Smooth muscle cell (in vitro differentiated cells): ENCODE measurements at regions not wholly inside any gene's neighbourhood (a gene's known extent, or its start where the extent isn't known, plus 50 kb on each side); places are given as distances from the start of the nearest gene placed in this dataset.

Source experiments
- DNase-seq: peaks from one replicate; lab custom pipeline; 2025; ENCODE audit not compliant: unreplicated experiment; lab: John Stamatoyannopoulos, UW
- H2AFZ ChIP-seq: fragments of 200-600 bp; sonication (generic); 2 replicates; pipeline ENCODE4 v1.6.0; 2016; ENCODE audit warnings: antibody characterized with exemption, low read depth, mild to moderate bottlenecking
- H3F3A ChIP-seq: fragments of 200-600 bp; sonication (generic); 2 replicates; pipeline ENCODE4 v1.6.0; 2017; ENCODE audit warnings: antibody characterized with exemption, low read depth
- H3K27ac ChIP-seq: fragments of 200-600 bp; sonication (generic); 2 replicates; pipeline ENCODE4 v1.5.1; 2016; ENCODE audit warnings: low read depth, mild to moderate bottlenecking
- H3K27me3 ChIP-seq: fragments of 200-600 bp; sonication (generic); 2 replicates; pipeline ENCODE4 v1.6.1; 2016; ENCODE audit warnings: low read depth, mild to moderate bottlenecking
- H3K36me3 ChIP-seq: fragments of 200-600 bp; sonication (generic); 2 replicates; pipeline ENCODE4 v1.5.1; 2016; ENCODE audit warnings: low read depth
- H3K4me1 ChIP-seq: fragments of 200-600 bp; sonication (generic); 2 replicates; pipeline ENCODE4 v1.5.1; 2016; ENCODE audit warnings: low read depth
- H3K4me2 ChIP-seq: fragments of 200-600 bp; sonication (generic); 2 replicates; pipeline ENCODE4 v1.6.0; 2016; ENCODE audit warnings: mild to moderate bottlenecking
- H3K4me3 ChIP-seq: fragments of 200-600 bp; sonication (generic); 2 replicates; pipeline ENCODE4 v1.5.1; 2016; ENCODE audit warnings: mild to moderate bottlenecking
- H3K79me2 ChIP-seq: fragments of 200-600 bp; sonication (generic); 2 replicates; pipeline ENCODE4 v1.6.0; 2016; ENCODE audit warnings: low read depth, mild to moderate bottlenecking
- H3K9ac ChIP-seq: fragments of 200-600 bp; sonication (generic); 2 replicates; pipeline ENCODE4 v1.6.0; 2016; ENCODE audit warnings: low read depth
- H3K9me3 ChIP-seq: fragments of 200-600 bp; sonication (generic); replicated peaks from 2 replicates; pipeline ENCODE4 v1.5.1; 2016; ENCODE audit warnings: low read depth
- H4K20me1 ChIP-seq: fragments of 200-600 bp; sonication (generic); 2 replicates; pipeline ENCODE4 v1.6.0; 2016; ENCODE audit warnings: low read depth
- WGBS: methylation state at CpG from one replicate; pipeline ENCODE4 v1.1.7; 2016; ENCODE audit warnings: low lambda C conversion rate; 5-methylcytosine and 5-hydroxymethylcytosine counted together
- TF ChIP-seq, protein P1 (sequence below): fragments of 200-600 bp; sonication (generic); IDR thresholded peaks from 2 replicates; pipeline ENCODE4 v1.5.1; 2017; ENCODE audit warnings: borderline replicate concordance, mild to moderate bottlenecking, antibody characterized with exemption; ENCODE audit not compliant: insufficient read depth, poor library complexity, severe bottlenecking

GRCh38 chr3:159219231-159219630 is 417.4 kb downstream of the MFSD1 start:
- H3K27me3 ChIP-seq = peaks cover 11% of the 10 kb centered on the region
- no peaks in the 10 kb centered on the region for H3K9me3 ChIP-seq
- no peaks in the 10 kb centered on the region for H3F3A ChIP-seq
- TF ChIP-seq, protein P1, sequence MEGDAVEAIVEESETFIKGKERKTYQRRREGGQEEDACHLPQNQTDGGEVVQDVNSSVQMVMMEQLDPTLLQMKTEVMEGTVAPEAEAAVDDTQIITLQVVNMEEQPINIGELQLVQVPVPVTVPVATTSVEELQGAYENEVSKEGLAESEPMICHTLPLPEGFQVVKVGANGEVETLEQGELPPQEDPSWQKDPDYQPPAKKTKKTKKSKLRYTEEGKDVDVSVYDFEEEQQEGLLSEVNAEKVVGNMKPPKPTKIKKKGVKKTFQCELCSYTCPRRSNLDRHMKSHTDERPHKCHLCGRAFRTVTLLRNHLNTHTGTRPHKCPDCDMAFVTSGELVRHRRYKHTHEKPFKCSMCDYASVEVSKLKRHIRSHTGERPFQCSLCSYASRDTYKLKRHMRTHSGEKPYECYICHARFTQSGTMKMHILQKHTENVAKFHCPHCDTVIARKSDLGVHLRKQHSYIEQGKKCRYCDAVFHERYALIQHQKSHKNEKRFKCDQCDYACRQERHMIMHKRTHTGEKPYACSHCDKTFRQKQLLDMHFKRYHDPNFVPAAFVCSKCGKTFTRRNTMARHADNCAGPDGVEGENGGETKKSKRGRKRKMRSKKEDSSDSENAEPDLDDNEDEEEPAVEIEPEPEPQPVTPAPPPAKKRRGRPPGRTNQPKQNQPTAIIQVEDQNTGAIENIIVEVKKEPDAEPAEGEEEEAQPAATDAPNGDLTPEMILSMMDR = no peak
- H3K4me3 ChIP-seq = no peak overlapping the region
- no peak overlapping the region for H3K27ac ChIP-seq
- 88% methylated on average over 3 of the region's 3 CpGs for WGBS
- no peaks in the 10 kb centered on the region for H3K4me1 ChIP-seq
- H3K9ac ChIP-seq = no peak overlapping the region
- no peaks in the 10 kb centered on the region for H3K79me2 ChIP-seq
- no peaks in the 10 kb centered on the region for H3K36me3 ChIP-seq
- no peak for DNase-seq
- H3K4me2 ChIP-seq = no peak overlapping the region
- H4K20me1 ChIP-seq = no peaks in the 10 kb centered on the region
- H2AFZ ChIP-seq = no peak overlapping the region

DNA sequence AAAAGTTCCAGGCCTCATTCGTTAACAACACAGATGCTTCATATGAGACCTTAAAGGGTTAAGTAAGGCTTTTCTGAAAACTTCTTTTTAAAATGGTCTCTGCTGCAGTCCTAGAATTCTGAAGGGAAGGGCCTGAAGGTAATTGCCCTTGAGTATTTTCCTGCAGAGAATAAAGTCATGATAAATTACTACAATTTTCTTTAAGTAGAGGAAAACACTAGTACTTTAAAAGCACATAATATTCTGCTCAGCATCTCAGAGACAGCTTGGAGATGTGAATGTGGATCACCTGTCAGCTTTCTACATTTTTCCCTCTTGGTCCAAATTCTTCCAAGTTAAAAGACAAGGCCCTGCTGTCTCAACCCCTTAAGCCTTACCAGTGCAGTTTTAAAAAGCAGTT is 419.5 kb downstream of the MFSD1 start:
- TF ChIP-seq, protein P1 = no peak
- Histone ChIP-seq H3K4me1 (no peaks in the 10 kb centered on the region), H3K9ac (no peak overlapping the region), H3K79me2 (no peaks in the 10 kb centered on the region), H3K9me3 (no peaks in the 10 kb centered on the region), H3K4me3 (no peak overlapping the region), H3K36me3 (no peaks in the 10 kb centered on the region), H2AFZ (no peak overlapping the region), H3K4me2 (no peak overlapping the region), H3K27ac (no peak overlapping the region), H3F3A (no peaks in the 10 kb centered on the region), H3K27me3 (peaks cover 16% of the 10 kb centered on the region), H4K20me1 (no peaks in the 10 kb centered on the region)
- WGBS = 87% methylated on average over 1 of the region's 1 CpG
- DNase-seq = no peak

DNA sequence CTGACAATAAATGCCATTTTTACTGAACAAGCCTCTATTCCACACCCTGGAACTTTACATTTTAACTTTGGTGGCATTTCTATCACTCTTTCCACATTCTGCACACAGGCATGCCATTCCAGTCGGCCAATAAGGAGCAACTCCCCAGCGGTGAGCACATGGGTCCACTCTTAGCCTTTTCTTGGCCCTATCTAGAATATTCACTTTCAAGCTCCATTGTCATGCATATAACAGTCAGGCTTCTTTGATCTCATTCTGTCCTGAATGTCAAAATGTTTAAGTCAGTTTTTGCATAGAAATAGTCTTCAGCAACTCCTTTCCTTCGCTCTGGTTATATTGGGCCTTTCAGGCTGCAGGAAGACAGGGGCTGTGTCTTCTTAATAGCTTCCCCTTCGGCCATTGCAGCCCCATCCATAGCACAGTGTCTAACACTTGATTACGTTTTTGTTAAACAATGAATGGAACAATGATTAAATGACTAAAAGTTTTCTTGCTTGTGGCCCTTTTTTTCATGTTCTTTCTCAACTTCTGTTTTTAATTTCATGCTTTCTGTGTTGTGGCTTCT is 427.3 kb downstream of the MFSD1 start:
- Histone ChIP-seq H3K9me3 (no peaks in the 10 kb centered on the region), H3K4me3 (no peak overlapping the region), H3K79me2 (no peaks in the 10 kb centered on the region), H3K27me3 (peaks cover 6% of the 10 kb centered on the region), H3K36me3 (no peaks in the 10 kb centered on the region), H3K27ac (no peak overlapping the region), H3F3A (no peaks in the 10 kb centered on the region), H3K9ac (no peak overlapping the region), H3K4me2 (no peak overlapping the region), H4K20me1 (no peaks in the 10 kb centered on the region), H2AFZ (no peak overlapping the region), H3K4me1 (no peaks in the 10 kb centered on the region)
- TF ChIP-seq, protein P1 = no peak
- 87% methylated on average over 5 of the region's 5 CpGs for WGBS
- DNase-seq = no peak

DNA sequence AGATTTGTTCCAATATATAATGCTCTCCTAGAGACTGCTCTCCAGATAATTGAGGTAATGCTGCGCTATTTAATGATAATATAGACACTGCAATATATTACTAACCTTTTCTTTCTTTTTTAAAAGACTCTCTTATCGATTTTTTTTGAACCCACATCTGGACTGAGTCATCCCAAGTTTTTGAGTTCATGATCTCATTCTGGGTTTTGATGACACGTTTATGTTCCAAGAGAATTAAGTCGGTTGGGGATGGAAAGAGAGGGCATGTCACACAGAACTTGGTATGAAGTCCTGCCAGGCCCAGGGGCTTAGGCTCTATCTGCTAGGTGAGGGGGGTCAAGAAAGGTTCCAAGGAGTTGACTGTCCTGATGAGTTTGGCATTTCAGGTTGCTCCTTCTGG is 431.1 kb downstream of the MFSD1 start:
- H3K9ac ChIP-seq = no peak overlapping the region
- TF ChIP-seq, protein P1 = no peak
- 50% methylated on average over 4 of the region's 4 CpGs for WGBS

More for the DNA sequence above, 431.1 kb downstream of the MFSD1 start:
- H3F3A ChIP-seq = peaks cover 6% of the 10 kb centered on the region
- no peaks in the 10 kb centered on the region for H3K36me3 ChIP-seq
- no peak overlapping the region for H3K27ac ChIP-seq
- no peak overlapping the region for H2AFZ ChIP-seq
- H3K4me3 ChIP-seq = no peak overlapping the region
- no peaks in the 10 kb centered on the region for H3K9me3 ChIP-seq
- no peaks in the 10 kb centered on the region for H3K27me3 ChIP-seq
- peaks cover 9% of the 10 kb centered on the region for H3K4me1 ChIP-seq
- no peaks in the 10 kb centered on the region for H4K20me1 ChIP-seq
- no peaks in the 10 kb centered on the region for H3K79me2 ChIP-seq
- no peak overlapping the region for H3K4me2 ChIP-seq
- no peak for DNase-seq
